SK-N-SH (cell line): ENCODE measurements at regions not wholly inside any gene's neighbourhood (a gene's known extent, or its start where the extent isn't known, plus 50 kb on each side); places are given as distances from the start of the nearest gene placed in this dataset.

ENCODE experiments used
- CTCF ChIA-PET: fragments of 300-600, 350-600 bp; formaldehyde crosslinking; extraction: SDS; loops from one replicate; lab custom pipeline; 2021; lab: Yijun Ruan, JAX
- POLR2A ChIA-PET: fragments of 350-600 bp; sonication (Branson Sonifier 250); formaldehyde crosslinking; extraction: SDS; loops from one replicate; lab custom pipeline; 2020; ENCODE audit warnings: antibody characterized with exemption, inconsistent platforms; lab: Yijun Ruan, JAX
- DNase-seq: peaks from one replicate; pipeline ENCODE4 v3.0.0; 2012
- H2AFZ ChIP-seq: fragments of 200-600 bp; sonication (generic); 2 replicates; pipeline ENCODE4 v1.8.1; 2016; ENCODE audit warnings: antibody characterized with exemption, mild to moderate bottlenecking, low read depth
- H3F3A ChIP-seq: fragments of 200-600 bp; sonication (generic); replicated peaks from 2 replicates; pipeline ENCODE3; 2016; ENCODE audit warnings: antibody characterized with exemption, mild to moderate bottlenecking; ENCODE audit not compliant: insufficient read depth
- H3K27ac ChIP-seq, 2 experiments: fragments of 200-500 bp in 1 of 2; fragments of 200-600 bp in 1 of 2; sonication (Bioruptor generic) in 1 of 2; sonication (generic), shearing (Covaris generic) in 1 of 2; 2 replicates each; pipeline versions ENCODE4 v1.5.1 to v1.6.1; 2014 to 2016; ENCODE audit warnings: low read depth in 2 of 2, inconsistent platforms in 1 of 2, low read length in 1 of 2, mild to moderate bottlenecking in 1 of 2, mixed read lengths in 1 of 2
- H3K27me3 ChIP-seq: fragments of 200-600 bp; sonication (generic), shearing (Covaris generic); 2 replicates; pipeline ENCODE4 v1.6.1; 2016; ENCODE audit warnings: mixed run types; ENCODE audit not compliant: insufficient read depth
- H3K36me3 ChIP-seq, 2 experiments: fragments of 200-500 bp in 1 of 2; fragments of 200-600 bp in 1 of 2; sonication (Bioruptor generic) in 1 of 2; sonication (generic) in 1 of 2; replicated peaks in 1 of 2; 2 replicates each; pipeline versions ENCODE3 to v1.5.1; 2014 to 2016; ENCODE audit warnings: low read length in 1 of 2, mild to moderate bottlenecking in 1 of 2; ENCODE audit not compliant: insufficient read depth in 2 of 2, control insufficient read depth in 1 of 2
- H3K4me1 ChIP-seq, 2 experiments: fragments of 200-500 bp in 1 of 2; fragments of 200-600 bp in 1 of 2; sonication (Bioruptor generic) in 1 of 2; sonication (generic), shearing (Covaris generic) in 1 of 2; 2 replicates each; pipeline versions ENCODE4 v1.5.1 to v1.6.1; 2014 to 2016; ENCODE audit warnings: low read depth in 1 of 2, low read length in 1 of 2, mixed run types in 1 of 2; ENCODE audit not compliant: insufficient read depth in 2 of 2, control insufficient read depth in 1 of 2
- H3K4me2 ChIP-seq: fragments of 200-600 bp; sonication (generic), shearing (Covaris generic); 2 replicates; pipeline ENCODE4 v1.6.1; 2017; ENCODE audit warnings: mixed run types
- H3K4me3 ChIP-seq, 2 experiments: fragments of 200-500 bp in 1 of 2; fragments of 200-600 bp in 1 of 2; sonication (Bioruptor generic) in 1 of 2; sonication (generic), shearing (Covaris generic) in 1 of 2; 2 replicates each; pipeline versions ENCODE4 v1.5.1 to v1.8.1; 2014 to 2016; ENCODE audit warnings: low read depth in 2 of 2, inconsistent platforms in 1 of 2, low read length in 1 of 2, mild to moderate bottlenecking in 1 of 2, mixed read lengths in 1 of 2, moderate library complexity in 1 of 2
- H3K79me2 ChIP-seq: fragments of 200-600 bp; sonication (generic); 2 replicates; pipeline ENCODE4 v1.8.1; 2017; ENCODE audit warnings: mild to moderate bottlenecking; ENCODE audit not compliant: insufficient read depth
- H3K9ac ChIP-seq: fragments of 200-600 bp; sonication (generic); 2 replicates; pipeline ENCODE4 v1.6.1; 2017; ENCODE audit warnings: mixed run types
- H3K9me2 ChIP-seq: fragments of 200-600 bp; sonication (generic); 2 replicates; pipeline ENCODE4 v1.6.1; 2017; ENCODE audit warnings: mixed run types
- H3K9me3 ChIP-seq: fragments of 200-600 bp; sonication (generic); 2 replicates; pipeline ENCODE4 v1.6.1; 2017; ENCODE audit warnings: mixed run types, mild to moderate bottlenecking, moderate library complexity
- H4K20me1 ChIP-seq: fragments of 200-600 bp; sonication (generic); 2 replicates; pipeline ENCODE4 v1.6.1; 2017; ENCODE audit warnings: mild to moderate bottlenecking, mixed run types; ENCODE audit not compliant: insufficient read depth
- CHD2 ChIP-seq: fragments of 150-350 bp; IDR thresholded peaks from 2 replicates; pipeline ENCODE4 v1.6.1; 2018; ENCODE audit warnings: low read length; ENCODE audit not compliant: partially characterized antibody
- EP300 ChIP-seq, 2 experiments: IDR thresholded peaks; 2 replicates each; pipeline versions ENCODE4 v1.4.0 to v1.6.1; 2012; ENCODE audit warnings: borderline replicate concordance in 1 of 2, low read depth in 1 of 2, low read length in 1 of 2
- EZH2phosphoT487 ChIP-seq: fragments of 200-600 bp; sonication (generic); IDR thresholded peaks from 2 replicates; pipeline ENCODE4 v1.6.1; 2017; ENCODE audit warnings: low read depth, mixed run types, mild to moderate bottlenecking, antibody characterized with exemption, moderate library complexity, borderline replicate concordance
- FOSL2 ChIP-seq: IDR thresholded peaks from 2 replicates; pipeline ENCODE4 v1.4.0; 2012; ENCODE audit warnings: low read depth, mild to moderate bottlenecking, moderate library complexity, borderline replicate concordance
- FOXM1 ChIP-seq: IDR thresholded peaks from 2 replicates; pipeline ENCODE4 v1.4.0; 2012; ENCODE audit warnings: low read depth, mild to moderate bottlenecking
- GATA2 ChIP-seq: sonication (generic); formaldehyde crosslinking; IDR thresholded peaks from 2 replicates; pipeline ENCODE4 v1.5.0; 2020; ENCODE audit warnings: mild to moderate bottlenecking, missing genetic modification reagents
- JUND ChIP-seq: IDR thresholded peaks from 2 replicates; pipeline ENCODE4 v1.4.0; 2012
- MEF2A ChIP-seq: IDR thresholded peaks from 2 replicates; pipeline ENCODE4 v1.4.0; 2012; ENCODE audit warnings: low read depth, borderline replicate concordance
- MXI1 ChIP-seq: IDR thresholded peaks from 2 replicates; pipeline ENCODE4 v1.6.1; 2012; ENCODE audit warnings: mild to moderate bottlenecking, low read depth, low read length, improper control_type of control experiment
- NFIC ChIP-seq: IDR thresholded peaks from 2 replicates; pipeline ENCODE4 v1.4.0; 2012; ENCODE audit warnings: borderline replicate concordance
- NRF1 ChIP-seq: IDR thresholded peaks from 2 replicates; pipeline ENCODE4 v1.6.1; 2012; ENCODE audit warnings: low read depth, mild to moderate bottlenecking, low read length
- POLR2AphosphoS5 ChIP-seq: IDR thresholded peaks from 2 replicates; pipeline ENCODE4 v1.6.1; 2012; ENCODE audit warnings: low read depth, low read length
- RCOR1 ChIP-seq: fragments of 150-350 bp; IDR thresholded peaks from 2 replicates; pipeline ENCODE4 v1.6.1; 2017; ENCODE audit warnings: antibody characterized with exemption, low read length
- RXRA ChIP-seq: IDR thresholded peaks from 2 replicates; pipeline ENCODE4 v1.4.0; 2012; ENCODE audit warnings: low read depth, mild to moderate bottlenecking, borderline replicate concordance
- SMC3 ChIP-seq: IDR thresholded peaks from 2 replicates; pipeline ENCODE4 v1.6.1; 2012; ENCODE audit warnings: low read depth, low read length, improper control_type of control experiment
- TAF1 ChIP-seq: IDR thresholded peaks from 2 replicates; pipeline ENCODE4 v1.6.1; 2012; ENCODE audit warnings: low read depth, mild to moderate bottlenecking, low read length, moderate library complexity, borderline replicate concordance
- TCF12 ChIP-seq: IDR thresholded peaks from 2 replicates; pipeline ENCODE4 v1.4.0; 2012
- TEAD4 ChIP-seq: IDR thresholded peaks from 2 replicates; pipeline ENCODE4 v1.4.0; 2012; ENCODE audit warnings: mild to moderate bottlenecking, borderline replicate concordance; ENCODE audit not compliant: insufficient read depth
- WGBS: methylation state at CpG from one replicate; pipeline ENCODE4 v1.1.6; 2017; ENCODE audit warnings: low lambda C conversion rate; 5-methylcytosine and 5-hydroxymethylcytosine counted together
- TF ChIP-seq, protein P1 (sequence below): IDR thresholded peaks from 2 replicates; pipeline ENCODE4 v1.4.0; 2012; ENCODE audit warnings: low read depth, borderline replicate concordance
- TF ChIP-seq, protein P2 (sequence below): IDR thresholded peaks from 2 replicates; pipeline ENCODE4 v1.4.0; 2012; ENCODE audit warnings: low read depth, borderline replicate concordance
- TF ChIP-seq, protein P3 (sequence below): IDR thresholded peaks from 2 replicates; pipeline ENCODE4 v1.6.1; 2012; ENCODE audit warnings: mild to moderate bottlenecking, low read depth, low read length, moderate library complexity
- TF ChIP-seq, protein P4 (sequence below): IDR thresholded peaks from 2 replicates; pipeline ENCODE4 v1.4.0; 2012; ENCODE audit warnings: low read depth
- TF ChIP-seq, protein P5 (sequence below): IDR thresholded peaks from 2 replicates; pipeline ENCODE4; 2012

DNA sequence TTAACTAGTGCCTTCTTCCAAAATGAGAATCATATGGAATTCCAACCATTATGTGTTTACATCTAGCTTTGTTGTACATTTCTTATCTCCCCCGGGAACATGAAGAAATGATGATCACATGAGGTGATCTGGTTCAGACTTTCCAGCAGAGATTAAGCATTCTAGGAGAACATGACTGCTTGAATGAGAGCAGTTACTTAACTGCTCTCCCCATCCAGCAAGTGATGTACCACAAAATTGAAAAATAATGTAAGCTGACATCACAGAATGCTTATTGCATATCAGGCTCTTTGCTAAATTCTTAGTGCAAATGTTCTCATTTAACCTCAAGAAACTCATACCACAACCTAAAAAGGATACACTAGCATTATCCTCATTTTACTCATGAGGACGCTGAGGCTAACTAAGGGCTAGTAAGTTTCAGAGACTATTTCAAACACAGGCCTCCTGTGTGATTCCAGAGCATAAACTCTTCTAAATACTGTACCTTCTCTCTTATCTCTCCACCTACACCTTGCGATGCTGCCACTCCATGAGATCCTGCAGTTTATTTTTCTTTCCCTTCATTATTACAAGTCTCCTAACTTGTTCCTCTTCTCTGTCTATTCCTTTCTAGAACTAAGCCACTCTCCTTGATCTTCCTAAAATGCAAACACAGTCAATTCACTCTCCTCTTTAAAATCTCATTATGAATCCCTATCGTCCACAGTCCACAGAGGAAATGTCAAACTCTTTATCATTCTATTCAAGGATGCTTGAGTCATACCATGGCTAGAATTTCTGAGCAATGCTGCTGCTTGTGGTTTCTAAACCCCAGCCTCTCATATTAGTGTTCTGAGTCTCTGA lies 1224.8 kb upstream of the ZEB2 start:
- H3K27ac ChIP-seq = peak overlapping the region in 1 of 2 experiments; percentile 80; a peak in 2 of 4 replicates
- peaks cover 18% of the 10 kb centered on the region for H3F3A ChIP-seq
- ChIA-PET POLR2A (no interaction called here), CTCF (no interaction called here)
- peaks cover 0 to 5% of the 10 kb centered on the region in 2 experiments; a peak in 2 of 4 replicates for H3K4me1 ChIP-seq
- H3K9me2 ChIP-seq = no peaks in the 10 kb centered on the region
- no peak overlapping the region; the same call in 1 of the 2 replicates for H3K4me2 ChIP-seq
- no peak overlapping the region; the same call in 1 of the 2 replicates for H2AFZ ChIP-seq
- no peaks in the 10 kb centered on the region for H3K9me3 ChIP-seq
- WGBS = 73% methylated on average over 4 of the region's 4 CpGs
- no peak overlapping the region for H3K4me3 ChIP-seq
- H3K36me3 ChIP-seq = no peaks in the 10 kb centered on the region
- no peak for TF ChIP-seq GATA2 (CRISPR knock-in tag)
- TF ChIP-seq TAF1 = no peak
- peak in 1 of 2 experiments; percentile 72; a peak in 2 of 4 replicates for TF ChIP-seq EP300 (IDR thresholded peaks at IDR 0.05; ENCODE audit: borderline replicate concordance in 1 of 2, low read depth in 1 of 2, low read length in 1 of 2)
- peak; percentile 94 for TF ChIP-seq FOSL2
- no peak for TF ChIP-seq NRF1
- TF ChIP-seq RCOR1 = no peak
- peak; percentile 71; the same call in 1 of the 2 replicates for TF ChIP-seq TEAD4
- peak; percentile 78 for TF ChIP-seq TCF12
- TF ChIP-seq FOXM1 = no peak
- TF ChIP-seq, protein P1, sequence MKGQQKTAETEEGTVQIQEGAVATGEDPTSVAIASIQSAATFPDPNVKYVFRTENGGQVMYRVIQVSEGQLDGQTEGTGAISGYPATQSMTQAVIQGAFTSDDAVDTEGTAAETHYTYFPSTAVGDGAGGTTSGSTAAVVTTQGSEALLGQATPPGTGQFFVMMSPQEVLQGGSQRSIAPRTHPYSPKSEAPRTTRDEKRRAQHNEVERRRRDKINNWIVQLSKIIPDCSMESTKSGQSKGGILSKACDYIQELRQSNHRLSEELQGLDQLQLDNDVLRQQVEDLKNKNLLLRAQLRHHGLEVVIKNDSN = no peak
- TF ChIP-seq POLR2AphosphoS5 = peak; percentile 18; the same call in 1 of the 2 replicates
- TF ChIP-seq JUND = peak; percentile 87
- TF ChIP-seq CHD2 = no peak
- TF ChIP-seq, protein P2, sequence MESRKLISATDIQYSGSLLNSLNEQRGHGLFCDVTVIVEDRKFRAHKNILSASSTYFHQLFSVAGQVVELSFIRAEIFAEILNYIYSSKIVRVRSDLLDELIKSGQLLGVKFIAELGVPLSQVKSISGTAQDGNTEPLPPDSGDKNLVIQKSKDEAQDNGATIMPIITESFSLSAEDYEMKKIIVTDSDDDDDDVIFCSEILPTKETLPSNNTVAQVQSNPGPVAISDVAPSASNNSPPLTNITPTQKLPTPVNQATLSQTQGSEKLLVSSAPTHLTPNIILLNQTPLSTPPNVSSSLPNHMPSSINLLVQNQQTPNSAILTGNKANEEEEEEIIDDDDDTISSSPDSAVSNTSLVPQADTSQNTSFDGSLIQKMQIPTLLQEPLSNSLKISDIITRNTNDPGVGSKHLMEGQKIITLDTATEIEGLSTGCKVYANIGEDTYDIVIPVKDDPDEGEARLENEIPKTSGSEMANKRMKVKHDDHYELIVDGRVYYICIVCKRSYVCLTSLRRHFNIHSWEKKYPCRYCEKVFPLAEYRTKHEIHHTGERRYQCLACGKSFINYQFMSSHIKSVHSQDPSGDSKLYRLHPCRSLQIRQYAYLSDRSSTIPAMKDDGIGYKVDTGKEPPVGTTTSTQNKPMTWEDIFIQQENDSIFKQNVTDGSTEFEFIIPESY = no peak
- no peak for TF ChIP-seq MXI1
- TF ChIP-seq, protein P3, sequence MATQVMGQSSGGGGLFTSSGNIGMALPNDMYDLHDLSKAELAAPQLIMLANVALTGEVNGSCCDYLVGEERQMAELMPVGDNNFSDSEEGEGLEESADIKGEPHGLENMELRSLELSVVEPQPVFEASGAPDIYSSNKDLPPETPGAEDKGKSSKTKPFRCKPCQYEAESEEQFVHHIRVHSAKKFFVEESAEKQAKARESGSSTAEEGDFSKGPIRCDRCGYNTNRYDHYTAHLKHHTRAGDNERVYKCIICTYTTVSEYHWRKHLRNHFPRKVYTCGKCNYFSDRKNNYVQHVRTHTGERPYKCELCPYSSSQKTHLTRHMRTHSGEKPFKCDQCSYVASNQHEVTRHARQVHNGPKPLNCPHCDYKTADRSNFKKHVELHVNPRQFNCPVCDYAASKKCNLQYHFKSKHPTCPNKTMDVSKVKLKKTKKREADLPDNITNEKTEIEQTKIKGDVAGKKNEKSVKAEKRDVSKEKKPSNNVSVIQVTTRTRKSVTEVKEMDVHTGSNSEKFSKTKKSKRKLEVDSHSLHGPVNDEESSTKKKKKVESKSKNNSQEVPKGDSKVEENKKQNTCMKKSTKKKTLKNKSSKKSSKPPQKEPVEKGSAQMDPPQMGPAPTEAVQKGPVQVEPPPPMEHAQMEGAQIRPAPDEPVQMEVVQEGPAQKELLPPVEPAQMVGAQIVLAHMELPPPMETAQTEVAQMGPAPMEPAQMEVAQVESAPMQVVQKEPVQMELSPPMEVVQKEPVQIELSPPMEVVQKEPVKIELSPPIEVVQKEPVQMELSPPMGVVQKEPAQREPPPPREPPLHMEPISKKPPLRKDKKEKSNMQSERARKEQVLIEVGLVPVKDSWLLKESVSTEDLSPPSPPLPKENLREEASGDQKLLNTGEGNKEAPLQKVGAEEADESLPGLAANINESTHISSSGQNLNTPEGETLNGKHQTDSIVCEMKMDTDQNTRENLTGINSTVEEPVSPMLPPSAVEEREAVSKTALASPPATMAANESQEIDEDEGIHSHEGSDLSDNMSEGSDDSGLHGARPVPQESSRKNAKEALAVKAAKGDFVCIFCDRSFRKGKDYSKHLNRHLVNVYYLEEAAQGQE = no peak
- TF ChIP-seq RXRA = 0 out of 2 replicates have a peak, but pooled peaks have one; percentile 41
- no peak for TF ChIP-seq SMC3
- TF ChIP-seq MEF2A = peak; percentile 84
- TF ChIP-seq, protein P4, sequence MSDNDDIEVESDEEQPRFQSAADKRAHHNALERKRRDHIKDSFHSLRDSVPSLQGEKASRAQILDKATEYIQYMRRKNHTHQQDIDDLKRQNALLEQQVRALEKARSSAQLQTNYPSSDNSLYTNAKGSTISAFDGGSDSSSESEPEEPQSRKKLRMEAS = peak; percentile 53; the same call in 1 of the 2 replicates
- TF ChIP-seq NFIC = peak; percentile 46; the same call in 1 of the 2 replicates
- TF ChIP-seq, protein P5, sequence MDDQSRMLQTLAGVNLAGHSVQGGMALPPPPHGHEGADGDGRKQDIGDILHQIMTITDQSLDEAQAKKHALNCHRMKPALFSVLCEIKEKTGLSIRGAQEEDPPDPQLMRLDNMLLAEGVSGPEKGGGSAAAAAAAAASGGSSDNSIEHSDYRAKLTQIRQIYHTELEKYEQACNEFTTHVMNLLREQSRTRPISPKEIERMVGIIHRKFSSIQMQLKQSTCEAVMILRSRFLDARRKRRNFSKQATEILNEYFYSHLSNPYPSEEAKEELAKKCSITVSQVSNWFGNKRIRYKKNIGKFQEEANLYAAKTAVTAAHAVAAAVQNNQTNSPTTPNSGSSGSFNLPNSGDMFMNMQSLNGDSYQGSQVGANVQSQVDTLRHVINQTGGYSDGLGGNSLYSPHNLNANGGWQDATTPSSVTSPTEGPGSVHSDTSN = peak; percentile 88
- TF ChIP-seq EZH2phosphoT487 = no peak
- no peaks in the 10 kb centered on the region for H4K20me1 ChIP-seq
- no peak for DNase-seq
- no peaks in the 10 kb centered on the region for H3K79me2 ChIP-seq
- no peak overlapping the region for H3K9ac ChIP-seq
- H3K27me3 ChIP-seq = no peaks in the 10 kb centered on the region
